Peyer's patch (tissue), 4 donors: ENCODE measurements at regions not wholly inside any gene's neighbourhood (a gene's known extent, or its start where the extent isn't known, plus 50 kb on each side); places are given as distances from the start of the nearest gene placed in this dataset.

Experiments used
- CTCF ChIP-seq, 6 experiments: fragments of 450-650 bp in 4 of 6; fragments of 200-600 bp in 2 of 6; sonication (generic) in 1 of 6; IDR thresholded peaks; one replicate each; pipeline ENCODE4 v1.5.1; 2017 to 2019; ENCODE audit warnings: antibody characterized with exemption in 6 of 6, mild to moderate bottlenecking in 3 of 6, moderate library complexity in 1 of 6
- POLR2A ChIP-seq, 2 donors: fragments of 450-650 bp; IDR thresholded peaks; one replicate each; pipeline ENCODE4 v1.5.1; 2017; ENCODE audit warnings: antibody characterized with exemption in 2 of 2, mild to moderate bottlenecking in 2 of 2, moderate library complexity in 2 of 2

GRCh38 chr4:177237291-177237690, 72.4 kb upstream of the NEIL3 start:
- no peak for TF ChIP-seq CTCF (IDR thresholded peaks at IDR 0.05)
- no peak for TF ChIP-seq POLR2A (IDR thresholded peaks at IDR 0.05)
